22Rv1 (cell line): ENCODE measurements at regions not wholly inside any gene's neighbourhood (a gene's known extent, or its start where the extent isn't known, plus 50 kb on each side); places are given as distances from the start of the nearest gene placed in this dataset.

ENCODE experiments used
- H3K27ac ChIP-seq: fragments of 450-650 bp; 2 replicates; pipeline ENCODE4 v1.5.1; 2017
- ZFX ChIP-seq: fragments of 450-650 bp; IDR thresholded peaks from 2 replicates; pipeline ENCODE4 v1.6.1; 2017; ENCODE audit warnings: antibody characterized with exemption, borderline replicate concordance
- TF ChIP-seq, protein P1 (sequence below): fragments of 450-650 bp; IDR thresholded peaks from 2 replicates; pipeline ENCODE4 v1.5.1; 2017; ENCODE audit warnings: mild to moderate bottlenecking

- no peak overlapping the region for H3K27ac ChIP-seq
- TF ChIP-seq, protein P1, sequence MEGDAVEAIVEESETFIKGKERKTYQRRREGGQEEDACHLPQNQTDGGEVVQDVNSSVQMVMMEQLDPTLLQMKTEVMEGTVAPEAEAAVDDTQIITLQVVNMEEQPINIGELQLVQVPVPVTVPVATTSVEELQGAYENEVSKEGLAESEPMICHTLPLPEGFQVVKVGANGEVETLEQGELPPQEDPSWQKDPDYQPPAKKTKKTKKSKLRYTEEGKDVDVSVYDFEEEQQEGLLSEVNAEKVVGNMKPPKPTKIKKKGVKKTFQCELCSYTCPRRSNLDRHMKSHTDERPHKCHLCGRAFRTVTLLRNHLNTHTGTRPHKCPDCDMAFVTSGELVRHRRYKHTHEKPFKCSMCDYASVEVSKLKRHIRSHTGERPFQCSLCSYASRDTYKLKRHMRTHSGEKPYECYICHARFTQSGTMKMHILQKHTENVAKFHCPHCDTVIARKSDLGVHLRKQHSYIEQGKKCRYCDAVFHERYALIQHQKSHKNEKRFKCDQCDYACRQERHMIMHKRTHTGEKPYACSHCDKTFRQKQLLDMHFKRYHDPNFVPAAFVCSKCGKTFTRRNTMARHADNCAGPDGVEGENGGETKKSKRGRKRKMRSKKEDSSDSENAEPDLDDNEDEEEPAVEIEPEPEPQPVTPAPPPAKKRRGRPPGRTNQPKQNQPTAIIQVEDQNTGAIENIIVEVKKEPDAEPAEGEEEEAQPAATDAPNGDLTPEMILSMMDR, result no peak
- TF ChIP-seq ZFX, result no peak
Observed at GRCh38 chr4:184952522-184952921, 65.8 kb upstream of the HELT start.

DNA sequence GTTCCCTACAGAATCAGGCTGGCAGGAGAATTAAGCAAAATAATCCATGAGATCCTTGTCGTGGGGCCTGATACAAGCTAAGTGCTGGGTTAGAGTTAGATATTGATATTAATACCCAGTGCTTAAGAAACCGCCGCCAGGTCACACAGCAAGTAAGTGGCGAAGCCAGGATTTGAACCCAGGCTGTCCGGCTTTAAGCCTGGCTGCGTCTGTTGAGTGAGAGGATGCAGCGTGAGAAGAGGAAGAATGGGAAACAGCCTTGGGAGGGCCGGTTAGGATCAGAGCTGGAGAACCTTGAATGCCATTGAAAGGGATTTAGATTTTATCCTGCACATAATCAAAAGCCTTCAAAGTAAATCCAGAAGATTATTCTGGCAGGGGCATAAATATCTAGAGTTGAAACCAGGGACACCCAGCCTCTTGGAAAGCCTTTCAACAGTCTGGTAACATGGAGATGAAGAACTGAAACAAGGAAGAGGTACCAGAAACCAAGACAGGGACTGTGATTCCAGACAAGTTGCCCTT lies 64.8 kb upstream of the HELT start:
- TF ChIP-seq, protein P1, result no peak
- no peak for TF ChIP-seq ZFX

DNA sequence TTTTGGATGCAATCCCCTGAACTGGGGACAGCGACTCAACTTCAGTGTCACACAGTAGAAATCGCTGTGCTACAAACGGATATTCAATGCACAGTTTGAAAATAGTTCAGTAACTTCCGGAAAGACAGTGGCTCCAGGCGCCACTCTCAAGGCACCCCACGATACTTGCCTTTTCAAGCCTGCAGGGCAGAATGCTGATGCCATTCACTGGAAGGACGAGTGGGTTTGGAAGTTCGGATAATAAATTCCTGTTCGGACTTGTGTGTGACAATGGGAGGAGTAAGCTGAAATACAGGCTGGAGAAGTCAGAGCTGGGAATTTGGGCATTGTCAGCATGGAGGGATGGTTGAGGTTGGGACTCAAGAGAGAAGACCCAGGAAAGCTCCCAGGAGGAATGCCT lies 64.3 kb upstream of the HELT start:
- no peak overlapping the region for H3K27ac ChIP-seq
- TF ChIP-seq, protein P1, result no peak
- TF ChIP-seq ZFX, result no peak

More for the DNA sequence above, 64.8 kb upstream of the HELT start:
- H3K27ac ChIP-seq, result no peak overlapping the region

- TF ChIP-seq ZFX, result no peak
- TF ChIP-seq, protein P1, result no peak
- no peak overlapping the region for H3K27ac ChIP-seq
Observed at GRCh38 chr4:184954482-184954881, 63.8 kb upstream of the HELT start.

DNA sequence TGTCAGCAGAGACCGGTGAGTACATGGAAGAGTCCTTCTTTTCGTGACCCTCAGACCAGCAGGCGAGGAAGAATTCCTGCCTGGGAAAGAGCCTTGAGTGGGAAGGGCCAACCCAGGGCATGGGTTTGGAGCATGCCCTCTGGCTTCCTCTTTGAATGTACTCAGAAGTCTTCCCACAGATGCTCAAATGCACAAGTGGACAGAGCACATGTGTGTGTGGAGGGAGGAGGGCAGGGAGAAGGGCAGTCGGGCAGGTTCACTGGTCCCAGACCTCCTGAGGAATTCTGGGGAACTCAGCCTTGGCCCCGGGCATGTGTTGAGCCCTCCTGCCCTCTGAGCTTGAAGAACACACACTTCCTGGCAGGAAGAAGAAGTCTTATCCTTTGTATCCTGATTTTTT lies 63.2 kb upstream of the HELT start:
- TF ChIP-seq, protein P1, result no peak
- no peak for TF ChIP-seq ZFX
- H3K27ac ChIP-seq, result no peak overlapping the region

- no peak for TF ChIP-seq ZFX
- TF ChIP-seq, protein P1, result no peak
- H3K27ac ChIP-seq, result no peak overlapping the region
Observed at GRCh38 chr4:184955636-184956035, 62.7 kb upstream of the HELT start.

GRCh38 chr4:184957446-184958115 lies 60.7 kb upstream of the HELT start:
- H3K27ac ChIP-seq, result no peak overlapping the region
- TF ChIP-seq, protein P1, result no peak
- TF ChIP-seq ZFX, result no peak
